Liver (tissue), 8 donors: ENCODE measurements at regions not wholly inside any gene's neighbourhood (a gene's known extent, or its start where the extent isn't known, plus 50 kb on each side); places are given as distances from the start of the nearest gene placed in this dataset.
"Not testable (repeated sequence)": the region's sequence is repeated elsewhere in the genome, so short reads cannot be mapped to it uniquely, and the experiment has no call there.

Source experiments
- DNase-seq: peaks from one replicate; pipeline ENCODE4 v3.0.0-alpha.2; 2017; ENCODE audit warnings: low spot score
- H3K27ac ChIP-seq, 2 donors: one replicate each; pipeline ENCODE4 v1.7.0; 2013; ENCODE audit warnings: inconsistent platforms in 2 of 2, low read length in 2 of 2, control low read depth in 1 of 2, low read depth in 1 of 2, mild to moderate bottlenecking in 1 of 2
- H3K27me3 ChIP-seq, 4 donors: one replicate each; pipeline versions ENCODE4 v1.6.1 to v1.7.0; 2013; ENCODE audit warnings: low read length in 3 of 4, inconsistent platforms in 1 of 4, mild to moderate bottlenecking in 1 of 4, moderate library complexity in 1 of 4; ENCODE audit not compliant: control insufficient read depth in 4 of 4, insufficient read depth in 4 of 4
- H3K36me3 ChIP-seq, 4 donors: one replicate each; pipeline versions ENCODE4 v1.6.1 to v1.7.0; 2013; ENCODE audit warnings: low read length in 3 of 4, mild to moderate bottlenecking in 3 of 4, low read depth in 1 of 4, moderate library complexity in 1 of 4; ENCODE audit not compliant: control insufficient read depth in 4 of 4, insufficient read depth in 3 of 4
- H3K4me1 ChIP-seq, 4 donors: one replicate each; pipeline versions ENCODE4 v1.6.1 to v1.7.0; 2013; ENCODE audit warnings: low read length in 3 of 4, mild to moderate bottlenecking in 3 of 4, moderate library complexity in 1 of 4; ENCODE audit not compliant: control insufficient read depth in 4 of 4, insufficient read depth in 4 of 4
- H3K4me3 ChIP-seq, 3 donors: one replicate each; pipeline versions ENCODE4 v1.6.1 to v1.7.0; 2013; ENCODE audit warnings: low read length in 3 of 3, control low read depth in 1 of 3, low read depth in 1 of 3, mild to moderate bottlenecking in 1 of 3
- H3K9ac ChIP-seq, 2 donors: one replicate each; pipeline ENCODE4 v1.7.0; 2013; ENCODE audit warnings: low read length in 2 of 2, mild to moderate bottlenecking in 2 of 2, moderate library complexity in 2 of 2, control low read depth in 1 of 2, low read depth in 1 of 2
- H3K9me3 ChIP-seq, 4 donors: one replicate each; pipeline versions ENCODE4 v1.6.1 to v1.7.0; 2013; ENCODE audit warnings: low read length in 3 of 4; ENCODE audit not compliant: control insufficient read depth in 4 of 4
- ATF3 ChIP-seq: IDR thresholded peaks from 2 replicates; pipeline ENCODE4 v1.6.1; 2016; ENCODE audit warnings: antibody characterized with exemption
- CTCF ChIP-seq: fragments of 150-350 bp; IDR thresholded peaks from 2 replicates; pipeline ENCODE4 v1.5.1; 2017; ENCODE audit warnings: improper control_type of control experiment, low read depth, low read length; ENCODE audit not compliant: missing input control
- EGR1 ChIP-seq, 2 donors: IDR thresholded peaks; 2 replicates each; pipeline ENCODE4 v1.6.1; 2016 to 2018; ENCODE audit warnings: antibody characterized with exemption in 2 of 2, low read depth in 2 of 2
- FOXA1 ChIP-seq: IDR thresholded peaks from 2 replicates; pipeline ENCODE4 v1.6.1; 2016; ENCODE audit warnings: antibody characterized with exemption
- FOXA2 ChIP-seq: IDR thresholded peaks from 2 replicates; pipeline ENCODE4 v1.6.1; 2016; ENCODE audit warnings: antibody characterized with exemption
- GABPA ChIP-seq, 2 donors: IDR thresholded peaks in 1 of 2; conservative IDR thresholded peaks in 1 of 2; 2 replicates each; pipeline ENCODE4 v1.6.1; 2016; ENCODE audit warnings: antibody characterized with exemption in 2 of 2, mild to moderate bottlenecking in 1 of 2, moderate library complexity in 1 of 2
- HNF4A ChIP-seq, 2 donors: conservative IDR thresholded peaks; 2 replicates each; pipeline ENCODE4 v1.6.1; 2016; ENCODE audit warnings: antibody characterized with exemption in 2 of 2, mild to moderate bottlenecking in 2 of 2
- HNF4G ChIP-seq: IDR thresholded peaks from 2 replicates; pipeline ENCODE4 v1.6.1; 2016; ENCODE audit warnings: antibody characterized with exemption
- JUND ChIP-seq, 2 donors: IDR thresholded peaks; 2 replicates each; pipeline ENCODE4 v1.6.1; 2016; ENCODE audit warnings: antibody characterized with exemption in 2 of 2
- MAX ChIP-seq: IDR thresholded peaks from 2 replicates; pipeline ENCODE4 v1.6.1; 2016; ENCODE audit warnings: antibody characterized with exemption
- NR2F2 ChIP-seq: IDR thresholded peaks from 2 replicates; pipeline ENCODE4 v1.6.1; 2016; ENCODE audit warnings: antibody characterized with exemption
- RAD21 ChIP-seq, 2 donors: IDR thresholded peaks; 2 replicates each; pipeline ENCODE4 v1.6.1; 2016; ENCODE audit warnings: antibody characterized with exemption in 2 of 2, mild to moderate bottlenecking in 2 of 2
- REST ChIP-seq: IDR thresholded peaks from 2 replicates; pipeline ENCODE4 v1.6.1; 2016; ENCODE audit warnings: antibody characterized with exemption, mild to moderate bottlenecking
- RXRA ChIP-seq, 2 donors: IDR thresholded peaks; 2 replicates each; pipeline ENCODE4 v1.6.1; 2017 to 2018; ENCODE audit warnings: antibody characterized with exemption in 2 of 2, mild to moderate bottlenecking in 1 of 2
- SP1 ChIP-seq: IDR thresholded peaks from 2 replicates; pipeline ENCODE4 v1.6.1; 2018; ENCODE audit warnings: antibody characterized with exemption, mild to moderate bottlenecking
- TAF1 ChIP-seq: conservative IDR thresholded peaks from 2 replicates; pipeline ENCODE4 v1.6.1; 2016; ENCODE audit warnings: antibody characterized with exemption, mild to moderate bottlenecking
- YY1 ChIP-seq: IDR thresholded peaks from 2 replicates; pipeline ENCODE4 v1.6.1; 2016; ENCODE audit warnings: antibody characterized with exemption, mild to moderate bottlenecking
- ZBTB33 ChIP-seq: IDR thresholded peaks from 2 replicates; pipeline ENCODE4 v1.6.1; 2016; ENCODE audit warnings: antibody characterized with exemption
- WGBS: extraction: QIAGEN DNeasy Blood & Tissue Kit; methylation state at CpG from one replicate; pipeline ENCODE4 v1.1.7; 2013; 5-methylcytosine and 5-hydroxymethylcytosine counted together
- donor health status: healthy.
- donor health status: healthy.
- donor health status: healthy.
- donor health status: healthy.
- donor health status: healthy.

- H3K9ac ChIP-seq, H3K36me3 ChIP-seq, H3K27ac ChIP-seq, H3K9me3 ChIP-seq, DNase-seq, H3K27me3 ChIP-seq, H3K4me3 ChIP-seq, H3K4me1 ChIP-seq: not testable (repeated sequence)
- 90% methylated on average over 26 of the region's 26 CpGs for WGBS
These were observed 158.5 kb upstream of the GNAI1 start for GRCh38 chr7:79975986-79976710.

- Histone ChIP-seq H3K9me3 (no peaks in the 10 kb centered on the region), H3K9ac (no peak overlapping the region), H3K4me1 (no peaks in the 10 kb centered on the region), H3K4me3 (no peak overlapping the region), H3K36me3 (no peaks in the 10 kb centered on the region), H3K27me3 (no peaks in the 10 kb centered on the region), H3K27ac (no peak overlapping the region)
- no peak for DNase-seq
- WGBS, result 78% methylated on average over 1 of the region's 1 CpG
- TF ChIP-seq FOXA2, result no peak
- no peak for TF ChIP-seq ATF3
- TF ChIP-seq MAX, result no peak
- TF ChIP-seq GABPA (IDR thresholded peaks at IDR 0.05 in 1 of 2, conservative IDR thresholded peaks at IDR 0.05 in 1 of 2), result no peak
- TF ChIP-seq EGR1 (IDR thresholded peaks at IDR 0.05; ENCODE audit: low read depth in 2 of 2), result no peak
- TF ChIP-seq HNF4G, result no peak
- TF ChIP-seq ZBTB33, result no peak
- TF ChIP-seq REST, result no peak
- no peak for TF ChIP-seq TAF1
- TF ChIP-seq FOXA1, result no peak
- TF ChIP-seq RAD21 (IDR thresholded peaks at IDR 0.05), result no peak
- no peak for TF ChIP-seq SP1
- TF ChIP-seq YY1, result no peak
- TF ChIP-seq HNF4A (conservative IDR thresholded peaks at IDR 0.05), result no peak
- TF ChIP-seq JUND (IDR thresholded peaks at IDR 0.05), result no peak
- TF ChIP-seq RXRA (IDR thresholded peaks at IDR 0.05), result no peak
- no peak for TF ChIP-seq CTCF
- no peak for TF ChIP-seq NR2F2
These were observed 161.2 kb upstream of the GNAI1 start for GRCh38 chr7:79973455-79973854.
